ENCODE measurements at regions not wholly inside any gene's neighbourhood (a gene's known extent, or its start where the extent isn't known, plus 50 kb on each side); places are given as distances from the start of the nearest gene placed in this dataset.

GRCh38 chr9:13942201-13942600 is 371.7 kb downstream of the NFIB start:
- TF ChIP-seq POLR2AphosphoS5 (IDR thresholded peaks at IDR 0.05; ENCODE audit: borderline replicate concordance, low read depth, low read length) (no peak), EZH2 (IDR thresholded peaks at IDR 0.05) (no peak), FOXP2 (optimal IDR thresholded peaks at IDR 0.05; ENCODE audit: control extremely low read depth, extremely low read length, insufficient read depth) (no peak)

Data from SK-N-MC (cell line).